Stimulated activated CD8-positive, alpha-beta memory T cell treated with anti-CD3 and anti-CD28 coated beads, Interleukin-15, amount 100 ng/mL, for 1 hour (primary cell): ENCODE measurements at regions not wholly inside any gene's neighbourhood (a gene's known extent, or its start where the extent isn't known, plus 50 kb on each side); places are given as distances from the start of the nearest gene placed in this dataset.
"Not testable (repeated sequence)": the region's sequence is repeated elsewhere in the genome, so short reads cannot be mapped to it uniquely, and the experiment has no call there.

Experiments used
- DNase-seq: peaks from one replicate; pipeline ENCODE4 v3.0.0-alpha.2; 2020; ENCODE audit warnings: low read depth

GRCh38 chr9:7342229-7342628, 457.3 kb downstream of the DMAC1 start:
- DNase-seq: no peak

DNA sequence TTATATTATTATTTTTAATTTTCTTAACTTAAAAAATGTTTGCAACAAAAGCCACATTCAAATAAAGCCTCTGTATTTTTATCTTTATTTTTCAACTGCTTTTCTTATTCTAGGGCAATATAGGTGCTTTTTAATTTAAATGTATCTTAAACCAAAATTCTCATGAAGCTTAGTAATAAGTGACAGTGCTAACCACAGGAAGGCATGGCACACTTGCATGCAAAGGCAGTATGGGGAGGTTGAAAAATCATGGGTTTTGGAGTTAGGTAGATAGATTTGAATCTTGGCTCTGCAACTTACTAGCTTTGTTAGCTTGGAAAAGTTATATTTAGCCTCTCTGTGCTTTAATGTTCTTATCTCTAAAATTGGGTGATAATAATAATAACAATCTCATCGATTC, 458.0 kb downstream of the DMAC1 start:
- DNase-seq: no peak

- no peak for DNase-seq
Observed at GRCh38 chr9:7340451-7340850, 459.1 kb downstream of the DMAC1 start.

DNA sequence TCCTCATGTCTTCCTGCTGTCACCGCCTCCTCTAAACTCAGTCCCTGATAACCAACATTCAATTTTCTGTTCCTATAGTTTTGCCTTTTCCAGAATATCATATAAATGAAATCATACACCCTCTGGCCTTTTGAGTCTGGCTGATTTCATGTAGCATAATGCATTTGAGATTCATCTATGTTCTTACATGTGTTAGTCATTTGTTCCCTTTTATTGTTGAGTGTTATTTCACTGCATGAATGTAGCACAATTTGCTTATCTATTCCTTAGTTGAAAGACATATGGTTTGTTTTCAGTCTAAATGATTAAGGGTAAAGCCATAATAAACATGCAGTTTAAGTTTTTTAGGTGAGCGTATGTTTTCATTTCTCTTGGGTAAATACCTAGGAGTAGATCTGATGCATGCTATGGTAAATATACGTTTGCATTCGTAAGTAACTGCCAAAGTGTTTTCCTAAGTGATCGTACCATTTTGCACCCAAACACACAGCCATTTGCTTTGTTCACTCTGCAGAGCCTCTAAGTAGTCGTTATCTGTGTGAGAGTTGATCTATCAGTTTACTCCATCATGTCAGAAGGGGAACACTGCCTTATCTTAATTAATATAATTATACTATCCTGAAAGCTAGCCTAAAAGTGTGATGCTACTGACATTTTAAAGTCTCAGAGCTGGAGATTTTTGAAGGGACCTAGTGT, 460.8 kb downstream of the DMAC1 start:
- no peak for DNase-seq

DNA sequence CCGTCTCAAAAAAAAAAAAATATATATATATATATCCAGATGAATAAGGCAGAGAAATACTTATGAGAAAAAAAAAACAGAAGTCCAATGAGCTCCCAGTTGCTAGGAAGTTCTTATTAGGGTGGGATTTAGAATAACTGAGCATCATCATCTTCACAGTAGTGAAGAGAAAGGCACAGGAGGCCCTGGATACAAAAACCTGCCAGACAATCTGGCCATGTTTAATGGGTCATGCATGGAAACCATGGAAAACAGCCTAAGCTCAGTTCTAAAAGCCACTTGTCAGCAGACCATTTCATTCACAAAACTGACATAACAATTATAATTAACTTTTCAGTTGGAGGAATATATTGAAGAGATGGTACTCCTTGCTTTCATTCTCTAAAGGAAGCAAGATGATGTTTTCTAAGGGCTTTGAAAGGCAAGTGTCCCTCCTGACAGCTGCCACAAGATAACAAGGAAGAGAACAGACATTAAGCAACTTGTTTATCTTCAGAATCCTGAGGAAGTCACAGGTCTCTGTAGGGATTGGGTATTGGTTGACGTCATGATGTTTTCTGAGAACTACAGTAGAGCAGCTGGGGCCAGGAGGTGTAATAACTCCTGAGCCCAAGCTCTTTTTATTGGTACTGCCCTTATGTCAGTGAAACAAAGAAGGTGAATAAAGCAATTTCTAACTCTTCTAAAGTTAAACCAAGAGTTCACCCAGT, 463.1 kb downstream of the DMAC1 start:
- DNase-seq: no peak

- no peak for DNase-seq
Observed at GRCh38 chr9:7333719-7334118, 465.9 kb downstream of the DMAC1 start.

- DNase-seq: no peak
Observed at GRCh38 chr9:7332780-7333179, 466.8 kb downstream of the DMAC1 start.

DNA sequence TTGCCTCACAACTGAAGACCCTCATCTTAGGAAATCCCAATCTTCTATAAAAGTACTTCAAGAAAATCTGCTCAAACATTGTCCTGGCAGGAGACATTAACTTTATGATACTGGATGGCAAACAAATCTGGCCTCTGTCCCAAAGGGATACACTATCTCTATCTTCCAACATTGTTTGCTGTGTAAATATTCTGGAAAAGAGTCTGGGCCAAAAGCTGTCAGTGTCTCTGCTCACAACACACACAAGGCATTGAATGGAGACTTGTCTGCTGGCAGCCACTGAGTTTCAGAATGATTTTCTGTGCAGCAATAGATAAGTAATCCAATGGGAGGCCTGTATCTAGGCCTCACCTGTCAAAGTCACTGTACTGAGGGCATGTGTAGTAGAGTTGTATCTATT, 471.1 kb downstream of the DMAC1 start:
- DNase-seq: no peak

- no peak for DNase-seq
Observed at GRCh38 chr9:7325995-7326394, 473.6 kb downstream of the DMAC1 start.

DNA sequence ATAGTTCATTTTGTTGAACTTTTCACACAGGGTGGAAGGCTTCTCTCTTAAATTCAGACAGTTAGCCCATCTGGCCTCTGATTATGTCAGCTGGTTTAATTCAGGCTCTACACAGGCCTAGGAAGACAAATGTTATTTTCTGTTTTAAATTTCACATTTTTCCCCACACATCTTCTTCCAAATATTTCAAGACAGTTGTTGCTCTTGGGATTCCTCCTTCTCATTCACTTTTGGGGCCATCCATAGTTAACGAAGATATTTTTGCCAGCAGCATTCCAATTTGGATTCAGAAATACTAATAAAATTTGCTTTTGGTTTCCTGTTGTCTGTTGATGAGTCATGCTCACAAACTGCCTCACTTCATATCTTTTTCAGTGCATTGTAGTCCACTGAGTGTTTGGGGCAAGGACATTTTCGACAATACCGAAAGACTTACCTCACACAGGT, 475.4 kb downstream of the DMAC1 start:
- DNase-seq: no peak

- DNase-seq: no peak
Observed at GRCh38 chr9:7320841-7321240, 478.7 kb downstream of the DMAC1 start.

DNA sequence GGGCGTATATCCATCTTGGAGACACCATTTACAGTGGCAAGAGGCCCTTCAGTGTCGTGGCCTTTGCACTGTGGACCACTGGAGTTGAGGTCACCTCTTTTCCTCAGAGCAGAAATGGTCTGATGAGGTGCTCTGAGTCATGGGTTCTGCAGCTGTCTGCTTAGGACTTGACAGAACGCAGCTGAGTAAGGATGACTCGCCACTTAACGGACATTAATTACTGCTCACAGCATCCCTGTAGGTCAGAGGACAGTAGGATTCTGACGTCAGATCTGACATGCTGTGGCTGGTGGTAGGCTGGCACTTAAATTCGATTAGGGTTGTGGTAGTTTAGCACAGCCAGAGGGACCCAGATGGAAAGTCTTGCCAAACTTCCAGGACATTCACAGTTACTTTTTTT, 479.4 kb downstream of the DMAC1 start:
- DNase-seq: no peak

DNA sequence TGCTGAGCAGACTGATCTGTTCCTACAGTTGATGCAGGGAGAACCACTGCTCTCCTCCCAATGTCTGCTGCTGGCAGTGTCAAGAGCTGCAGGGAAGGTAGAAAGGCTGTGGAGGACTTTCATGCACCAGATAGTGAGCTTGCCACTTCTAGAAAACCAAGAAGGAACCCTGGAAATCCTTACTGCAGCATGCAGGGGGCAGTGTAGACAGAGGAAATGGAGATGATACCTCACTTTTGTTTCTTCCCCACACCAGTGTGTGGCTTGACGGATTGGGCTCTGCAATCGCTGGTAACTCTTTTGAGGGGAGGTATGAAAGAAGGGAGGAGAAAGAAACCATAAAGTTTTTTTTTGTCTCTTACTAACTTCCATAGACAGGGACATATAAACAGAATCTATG, 480.7 kb downstream of the DMAC1 start:
- DNase-seq: no peak

DNA sequence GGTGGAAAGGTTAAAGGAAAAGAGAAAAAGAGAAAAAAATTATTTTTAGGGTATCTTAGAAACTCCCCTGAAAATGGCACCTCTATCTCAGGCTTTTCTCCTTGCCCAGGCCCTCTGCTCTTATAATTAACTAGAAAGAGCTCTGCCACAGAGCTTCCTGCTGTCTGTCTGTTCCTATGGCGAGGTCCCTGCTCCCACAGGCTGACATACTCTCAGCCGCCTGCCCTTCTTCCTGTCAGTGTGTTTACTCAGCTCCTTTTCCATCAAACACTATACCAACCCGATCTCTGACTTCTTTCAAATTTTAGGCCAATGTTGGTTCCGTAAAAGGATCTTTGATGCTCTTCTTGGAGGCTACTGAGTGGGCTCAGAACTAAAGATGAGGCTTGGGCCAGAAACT, 482.6 kb downstream of the DMAC1 start:
- no peak for DNase-seq

- DNase-seq: no peak
Observed at GRCh38 chr9:7316166-7316795, 483.3 kb downstream of the DMAC1 start.

DNA sequence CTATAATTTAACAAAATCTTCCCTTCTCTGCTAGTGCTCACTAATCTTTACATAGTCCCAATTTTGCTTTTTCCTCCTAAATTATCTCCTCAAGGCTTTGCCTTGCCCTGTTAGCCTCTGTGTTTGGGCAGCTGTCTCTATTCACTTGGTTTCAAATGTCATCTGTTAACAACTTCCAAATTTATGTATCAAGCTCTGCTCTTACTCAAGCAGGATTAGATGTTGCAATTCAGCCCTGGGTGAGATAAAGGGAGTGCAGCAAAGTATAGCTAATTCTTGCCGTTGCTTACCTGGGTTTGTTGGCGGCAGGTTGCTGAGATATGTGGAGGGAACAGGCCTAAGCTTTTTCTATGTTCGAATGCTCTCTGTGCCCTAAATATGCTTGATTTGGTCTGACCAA, 483.8 kb downstream of the DMAC1 start:
- no peak for DNase-seq

GRCh38 chr9:7315116-7315515, 484.5 kb downstream of the DMAC1 start:
- DNase-seq: no peak

- DNase-seq: no peak
Observed at GRCh38 chr9:7313389-7313788, 486.2 kb downstream of the DMAC1 start.

GRCh38 chr9:7309051-7309450, 490.5 kb downstream of the DMAC1 start:
- DNase-seq: not testable (repeated sequence)

- no peak for DNase-seq
Observed at GRCh38 chr9:7305677-7306076, 493.9 kb downstream of the DMAC1 start.

GRCh38 chr9:7304627-7304995, 495.0 kb downstream of the DMAC1 start:
- DNase-seq: no peak

- DNase-seq: no peak
Observed at GRCh38 chr9:7303907-7304626, 495.5 kb downstream of the DMAC1 start.

GRCh38 chr9:7300484-7300883, 499.1 kb downstream of the DMAC1 start:
- no peak for DNase-seq
